ENCODE measurements at regions not wholly inside any gene's neighbourhood (a gene's known extent, or its start where the extent isn't known, plus 50 kb on each side); places are given as distances from the start of the nearest gene placed in this dataset.

DNA sequence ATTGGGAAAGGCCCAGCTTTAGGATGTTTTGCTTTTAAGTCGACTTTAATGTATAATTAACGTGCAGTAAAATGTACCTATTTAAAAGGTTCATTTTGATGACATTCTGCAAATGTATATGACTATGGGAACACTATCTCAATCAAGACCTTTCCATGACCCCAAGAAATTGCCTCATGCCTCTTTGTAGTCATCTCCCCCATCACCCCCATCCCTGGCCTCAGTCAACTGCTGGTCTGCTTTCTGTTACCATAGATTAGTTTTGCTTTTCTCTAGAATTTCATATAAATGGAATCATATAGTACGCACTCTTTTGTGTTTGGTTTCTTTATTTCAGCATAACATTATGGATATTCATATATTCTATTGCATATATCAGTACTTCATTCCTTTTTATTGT is 80.7 kb upstream of the C9orf72 start:
- TF ChIP-seq, protein P1, sequence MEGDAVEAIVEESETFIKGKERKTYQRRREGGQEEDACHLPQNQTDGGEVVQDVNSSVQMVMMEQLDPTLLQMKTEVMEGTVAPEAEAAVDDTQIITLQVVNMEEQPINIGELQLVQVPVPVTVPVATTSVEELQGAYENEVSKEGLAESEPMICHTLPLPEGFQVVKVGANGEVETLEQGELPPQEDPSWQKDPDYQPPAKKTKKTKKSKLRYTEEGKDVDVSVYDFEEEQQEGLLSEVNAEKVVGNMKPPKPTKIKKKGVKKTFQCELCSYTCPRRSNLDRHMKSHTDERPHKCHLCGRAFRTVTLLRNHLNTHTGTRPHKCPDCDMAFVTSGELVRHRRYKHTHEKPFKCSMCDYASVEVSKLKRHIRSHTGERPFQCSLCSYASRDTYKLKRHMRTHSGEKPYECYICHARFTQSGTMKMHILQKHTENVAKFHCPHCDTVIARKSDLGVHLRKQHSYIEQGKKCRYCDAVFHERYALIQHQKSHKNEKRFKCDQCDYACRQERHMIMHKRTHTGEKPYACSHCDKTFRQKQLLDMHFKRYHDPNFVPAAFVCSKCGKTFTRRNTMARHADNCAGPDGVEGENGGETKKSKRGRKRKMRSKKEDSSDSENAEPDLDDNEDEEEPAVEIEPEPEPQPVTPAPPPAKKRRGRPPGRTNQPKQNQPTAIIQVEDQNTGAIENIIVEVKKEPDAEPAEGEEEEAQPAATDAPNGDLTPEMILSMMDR (conservative IDR thresholded peaks at IDR 0.05) = no peak
- TF ChIP-seq EZH2 (IDR thresholded peaks at IDR 0.05; ENCODE audit: low read depth) = no peak

All from PC-9 (cell line).